ENCODE measurements at regions not wholly inside any gene's neighbourhood (a gene's known extent, or its start where the extent isn't known, plus 50 kb on each side); places are given as distances from the start of the nearest gene placed in this dataset.

DNA sequence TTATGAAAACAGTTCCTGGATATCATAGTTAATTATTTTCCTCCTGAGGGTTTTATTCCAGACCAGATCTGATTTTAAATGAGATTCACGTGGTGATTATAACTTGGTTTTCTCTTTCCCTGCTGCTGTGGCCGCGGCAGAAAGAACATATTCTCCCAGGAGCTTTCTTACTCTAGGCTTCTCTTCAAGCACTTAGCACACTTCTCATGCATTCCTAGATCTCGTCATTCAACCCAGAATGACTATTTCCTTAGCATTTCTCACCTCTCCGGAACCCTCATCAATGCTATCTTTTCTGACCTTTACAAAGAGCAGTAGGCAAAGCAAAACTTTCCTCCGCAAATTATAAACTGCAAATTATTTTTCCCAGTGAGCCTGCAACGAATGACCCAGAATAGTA lies 122.9 kb downstream of the GPAT3 start:
- DNase-seq (ENCODE audit: low read depth, low spot score) (no peak), ATAC-seq (no peak), FAIRE-seq (no peak)
- Histone ChIP-seq H4K20me1 (ENCODE audit: control insufficient read depth, insufficient read depth) (no peaks in the 10 kb centered on the region), H3K4me2 (ENCODE audit: control insufficient read depth, insufficient read depth) (no peak overlapping the region), H3K9me3 (replicated peaks; ENCODE audit: control insufficient read depth, insufficient read depth, low read length) (no peaks in the 10 kb centered on the region), H3K79me2 (ENCODE audit: control insufficient read depth, insufficient read depth, low read length) (no peaks in the 10 kb centered on the region), H3K9ac (ENCODE audit: control insufficient read depth, insufficient read depth, low read length) (no peak overlapping the region), H3K4me1 (ENCODE audit: control insufficient read depth, insufficient read depth, low read length) (no peaks in the 10 kb centered on the region), H3K27ac (ENCODE audit: control insufficient read depth, insufficient read depth) (no peak overlapping the region), H3K4me3 (no peak overlapping the region), H3K36me3 (ENCODE audit: control insufficient read depth in 2 of 2, insufficient read depth in 2 of 2, low read length in 1 of 2) (no peaks in the 10 kb centered on the region), H3K27me3 (replicated peaks in 1 of 2; ENCODE audit: control insufficient read depth in 2 of 2, insufficient read depth in 2 of 2, low read length in 1 of 2) (no peaks in the 10 kb centered on the region), H2AFZ (ENCODE audit: control insufficient read depth, low read depth, low read length) (no peak overlapping the region)
- ChIA-PET SMC1A (ENCODE audit: uncharacterized antibody, unreplicated experiment) (no interaction called here), POLR2A (no interaction called here), RAD21 (ENCODE audit: unreplicated experiment) (no interaction called here), CTCF (no interaction called here)
- intact Hi-C loops (cut with micrococcal nuclease; ENCODE audit: unreplicated experiment), result no loop called here
- no TSS peak for BruUV-seq (replicated peaks)
- no peak for TF ChIP-seq BCL3 (IDR thresholded peaks at IDR 0.05; ENCODE audit: borderline replicate concordance, insufficient read depth, low read depth, low read length, poor library complexity, severe bottlenecking)
- no peak for TF ChIP-seq PML (IDR thresholded peaks at IDR 0.05; ENCODE audit: low read length)
- TF ChIP-seq RB1 (IDR thresholded peaks at IDR 0.05; ENCODE audit: borderline replicate concordance), result no peak
- TF ChIP-seq KLF5 (IDR thresholded peaks at IDR 0.05; ENCODE audit: partially characterized antibody), result no peak
- TF ChIP-seq SREBF2 (IDR thresholded peaks at IDR 0.05; ENCODE audit: low read length), result no peak
- no peak for TF ChIP-seq NFIC (IDR thresholded peaks at IDR 0.05; ENCODE audit: low read depth, low read length)
- no peak for TF ChIP-seq BRCA1 (IDR thresholded peaks at IDR 0.05; ENCODE audit: low read depth, low read length)
- TF ChIP-seq EP300 (IDR thresholded peaks at IDR 0.05; ENCODE audit: borderline replicate concordance in 1 of 2, control insufficient read depth in 1 of 2, low read depth in 2 of 2, low read length in 2 of 2), result no peak
- no peak for TF ChIP-seq PAX8 (IDR thresholded peaks at IDR 0.05)
- no peak for TF ChIP-seq SIN3A (IDR thresholded peaks at IDR 0.05; ENCODE audit: low read depth, low read length)
- no peak for TF ChIP-seq ELK1 (IDR thresholded peaks at IDR 0.05; ENCODE audit: low read depth, low read length)
- TF ChIP-seq USF1 (IDR thresholded peaks at IDR 0.05; ENCODE audit: borderline replicate concordance, extremely low read length, insufficient read depth, low read depth, low read length), result no peak
- TF ChIP-seq RUNX3 (IDR thresholded peaks at IDR 0.05; ENCODE audit: low read length), result no peak
- no peak for TF ChIP-seq HCFC1 (IDR thresholded peaks at IDR 0.05; ENCODE audit: low read length)
- TF ChIP-seq, protein P1, sequence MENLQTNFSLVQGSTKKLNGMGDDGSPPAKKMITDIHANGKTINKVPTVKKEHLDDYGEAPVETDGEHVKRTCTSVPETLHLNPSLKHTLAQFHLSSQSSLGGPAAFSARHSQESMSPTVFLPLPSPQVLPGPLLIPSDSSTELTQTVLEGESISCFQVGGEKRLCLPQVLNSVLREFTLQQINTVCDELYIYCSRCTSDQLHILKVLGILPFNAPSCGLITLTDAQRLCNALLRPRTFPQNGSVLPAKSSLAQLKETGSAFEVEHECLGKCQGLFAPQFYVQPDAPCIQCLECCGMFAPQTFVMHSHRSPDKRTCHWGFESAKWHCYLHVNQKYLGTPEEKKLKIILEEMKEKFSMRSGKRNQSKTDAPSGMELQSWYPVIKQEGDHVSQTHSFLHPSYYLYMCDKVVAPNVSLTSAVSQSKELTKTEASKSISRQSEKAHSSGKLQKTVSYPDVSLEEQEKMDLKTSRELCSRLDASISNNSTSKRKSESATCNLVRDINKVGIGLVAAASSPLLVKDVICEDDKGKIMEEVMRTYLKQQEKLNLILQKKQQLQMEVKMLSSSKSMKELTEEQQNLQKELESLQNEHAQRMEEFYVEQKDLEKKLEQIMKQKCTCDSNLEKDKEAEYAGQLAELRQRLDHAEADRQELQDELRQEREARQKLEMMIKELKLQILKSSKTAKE (IDR thresholded peaks at IDR 0.05; ENCODE audit: low read depth, poor library complexity, severe bottlenecking), result no peak
- TF ChIP-seq TCF3 (IDR thresholded peaks at IDR 0.05; ENCODE audit: borderline replicate concordance, insufficient read depth, low read depth, low read length), result no peak
- TF ChIP-seq POU2F2 (IDR thresholded peaks at IDR 0.05; ENCODE audit: borderline replicate concordance, low read depth, low read length), result no peak
- no peak for TF ChIP-seq HDAC2 (IDR thresholded peaks at IDR 0.05)
- TF ChIP-seq, protein P2, sequence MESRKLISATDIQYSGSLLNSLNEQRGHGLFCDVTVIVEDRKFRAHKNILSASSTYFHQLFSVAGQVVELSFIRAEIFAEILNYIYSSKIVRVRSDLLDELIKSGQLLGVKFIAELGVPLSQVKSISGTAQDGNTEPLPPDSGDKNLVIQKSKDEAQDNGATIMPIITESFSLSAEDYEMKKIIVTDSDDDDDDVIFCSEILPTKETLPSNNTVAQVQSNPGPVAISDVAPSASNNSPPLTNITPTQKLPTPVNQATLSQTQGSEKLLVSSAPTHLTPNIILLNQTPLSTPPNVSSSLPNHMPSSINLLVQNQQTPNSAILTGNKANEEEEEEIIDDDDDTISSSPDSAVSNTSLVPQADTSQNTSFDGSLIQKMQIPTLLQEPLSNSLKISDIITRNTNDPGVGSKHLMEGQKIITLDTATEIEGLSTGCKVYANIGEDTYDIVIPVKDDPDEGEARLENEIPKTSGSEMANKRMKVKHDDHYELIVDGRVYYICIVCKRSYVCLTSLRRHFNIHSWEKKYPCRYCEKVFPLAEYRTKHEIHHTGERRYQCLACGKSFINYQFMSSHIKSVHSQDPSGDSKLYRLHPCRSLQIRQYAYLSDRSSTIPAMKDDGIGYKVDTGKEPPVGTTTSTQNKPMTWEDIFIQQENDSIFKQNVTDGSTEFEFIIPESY (IDR thresholded peaks at IDR 0.05), result no peak
- 20% methylated on average over 7 of the region's 7 CpGs for whole genome bisulfite sequencing (ENCODE audit: insufficient coverage, insufficient replicate concordance, low lambda C conversion rate, missing lambda C conversion rate)
- in situ Hi-C loops (cut with MboI), result no loop called here
